HG03108 (cell line): ENCODE measurements at regions not wholly inside any gene's neighbourhood (a gene's known extent, or its start where the extent isn't known, plus 50 kb on each side); places are given as distances from the start of the nearest gene placed in this dataset.

Experiments
- ATAC-seq: cut with Tn5 transposase; IDR thresholded peaks from one replicate; pipeline ENCODE4 v1.9.1; 2021; ENCODE audit warnings: moderate library complexity; ENCODE audit not compliant: unreplicated experiment

DNA sequence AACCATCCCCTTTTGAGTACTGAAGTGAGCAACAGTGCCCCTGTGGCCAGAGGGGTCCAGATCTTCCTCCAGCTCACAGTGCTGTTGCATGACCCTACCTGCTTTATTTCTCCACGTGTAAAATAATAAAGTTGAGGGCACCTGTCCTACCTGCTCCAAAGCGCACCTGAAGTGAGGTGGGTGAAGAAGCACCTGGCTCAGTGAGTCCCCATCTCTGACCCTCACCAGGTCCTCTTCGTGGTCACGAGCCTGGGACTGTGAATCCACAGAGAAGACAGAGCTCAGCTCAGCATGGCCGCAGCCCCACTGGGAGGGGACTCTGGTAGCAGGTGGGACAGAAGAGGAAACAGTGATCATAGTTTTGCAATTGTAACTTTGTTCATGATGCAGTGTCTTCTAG, 976.7 kb upstream of the TMEM132C start:
- no peak for ATAC-seq

GRCh38 chr12:127292736-127293135, 974.2 kb upstream of the TMEM132C start:
- ATAC-seq, result no peak

DNA sequence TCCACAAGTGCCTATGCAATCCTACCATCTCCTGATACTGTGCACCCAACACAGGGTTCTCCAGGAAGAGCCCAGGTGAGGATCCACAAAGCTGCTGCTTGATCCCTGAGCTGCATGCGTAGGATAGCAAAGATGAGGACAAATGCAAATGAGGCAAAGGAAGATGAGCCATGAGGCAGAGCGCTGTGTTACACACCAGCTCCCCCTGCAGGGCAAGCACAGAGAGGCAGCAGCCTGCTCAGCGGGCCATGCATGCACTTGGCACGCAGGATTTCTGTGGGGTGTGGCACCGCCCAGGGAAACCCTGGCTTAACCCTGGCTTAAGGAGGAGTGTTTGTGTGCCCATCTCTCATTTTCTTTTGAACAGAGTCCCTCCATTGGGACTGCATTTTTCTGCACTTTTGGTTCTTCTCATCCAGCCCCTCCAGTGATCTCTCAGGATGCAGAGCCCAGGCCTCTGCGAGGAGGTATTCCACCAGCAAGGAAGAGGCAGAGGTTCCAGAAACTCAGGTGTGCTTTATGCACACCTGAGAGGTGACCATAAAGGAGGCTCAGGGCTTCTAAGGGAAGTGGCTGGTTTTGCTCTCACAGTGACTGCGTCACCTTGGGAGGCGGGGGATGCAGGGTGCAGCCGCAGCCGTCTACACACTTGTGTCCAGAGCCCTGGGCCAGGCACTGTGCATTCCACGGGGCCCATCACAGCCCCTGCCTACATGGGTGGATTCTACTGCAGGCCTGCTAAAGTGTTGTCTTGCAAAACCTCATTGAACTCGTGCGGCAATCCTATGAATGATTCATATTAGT, 973.3 kb upstream of the TMEM132C start:
- no peak for ATAC-seq

DNA sequence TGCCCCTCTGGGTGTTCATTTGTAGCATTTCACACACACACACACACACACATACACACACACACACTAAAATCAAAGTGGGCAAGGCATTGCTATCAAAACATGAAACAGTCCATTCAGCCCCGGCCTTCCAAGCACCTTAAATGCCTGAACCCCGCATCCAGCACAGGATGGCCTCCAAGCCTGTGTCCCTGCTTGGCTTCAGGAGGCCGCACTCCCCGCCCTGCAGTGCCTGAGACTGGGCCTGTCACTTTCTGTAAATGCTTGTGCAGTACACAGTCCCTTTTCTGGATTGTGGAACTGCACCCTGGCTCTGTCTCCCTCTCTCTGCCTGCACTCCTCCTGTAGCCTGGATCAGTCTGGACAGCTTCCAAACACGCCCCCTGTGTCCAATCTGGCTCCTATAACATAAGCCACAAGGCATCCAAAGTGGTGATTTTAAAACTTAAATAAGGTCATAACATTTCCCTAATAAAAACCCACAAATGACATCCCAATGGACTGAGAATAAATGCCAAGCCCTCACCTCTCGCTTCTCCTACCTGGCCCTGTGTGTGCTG, 972.2 kb upstream of the TMEM132C start:
- no peak for ATAC-seq

GRCh38 chr12:127295630-127296029, 971.3 kb upstream of the TMEM132C start:
- no peak for ATAC-seq

DNA sequence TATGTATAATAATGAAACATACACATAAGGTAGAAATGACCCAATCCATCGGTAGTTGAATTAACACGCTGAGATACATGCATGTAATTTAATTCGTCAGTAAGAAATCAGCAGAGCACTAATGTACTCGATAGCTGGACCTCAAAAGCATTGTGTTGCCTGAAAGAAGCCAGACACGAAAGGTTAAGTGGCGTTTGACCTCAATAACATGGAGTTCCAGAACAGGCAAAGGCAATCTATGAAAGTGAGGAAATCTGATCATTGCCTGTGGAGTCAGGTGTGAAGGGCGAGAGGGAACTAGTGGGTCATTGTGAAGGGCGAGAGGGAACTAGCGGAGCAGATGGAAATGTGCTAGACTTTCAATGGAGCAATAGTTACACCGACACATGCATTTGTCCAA, 970.4 kb upstream of the TMEM132C start:
- no peak for ATAC-seq

DNA sequence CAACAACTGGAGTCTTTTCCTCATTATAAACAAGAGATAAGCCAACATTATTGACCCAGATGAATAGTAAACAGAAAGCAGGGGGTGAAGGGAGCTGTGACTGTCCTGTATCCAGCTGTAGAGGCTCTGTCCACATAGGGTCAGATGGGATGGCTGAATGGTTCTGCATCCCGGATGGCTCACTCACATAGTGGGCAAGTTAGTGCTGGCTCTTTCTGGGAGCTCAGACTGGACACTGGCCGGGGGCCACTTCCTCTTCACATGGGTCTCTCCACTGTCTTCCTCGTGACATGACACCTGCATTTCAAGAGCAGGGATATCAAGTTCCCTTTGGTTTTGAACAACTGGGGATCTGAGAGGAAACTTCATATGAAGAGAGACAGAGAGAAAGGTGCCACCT, 969.6 kb upstream of the TMEM132C start:
- no peak for ATAC-seq

GRCh38 chr12:127300075-127300474, 966.9 kb upstream of the TMEM132C start:
- ATAC-seq, result no peak

DNA sequence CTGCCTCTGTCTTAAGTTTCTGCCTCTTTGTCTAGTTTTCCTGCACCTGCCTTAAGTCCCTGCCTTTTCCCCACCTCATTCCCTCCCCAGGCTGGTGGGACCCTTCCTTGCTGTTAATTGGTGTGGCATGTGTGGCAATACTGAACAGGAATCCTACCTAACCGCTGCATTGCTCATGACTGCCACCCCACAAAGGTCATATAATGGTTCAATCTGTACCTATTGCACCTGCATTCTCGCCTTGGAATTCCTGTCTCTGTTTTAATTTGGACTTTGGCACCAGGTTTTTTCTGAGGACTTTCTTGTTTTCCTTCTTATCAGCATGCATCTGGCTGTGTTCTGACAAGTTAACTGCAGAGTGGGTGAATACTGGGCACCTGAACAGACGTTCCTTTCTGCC, 966.2 kb upstream of the TMEM132C start:
- ATAC-seq, result no peak

GRCh38 chr12:127301876-127302275, 965.1 kb upstream of the TMEM132C start:
- no peak for ATAC-seq

GRCh38 chr12:127304751-127305725, 961.9 kb upstream of the TMEM132C start:
- no peak for ATAC-seq

GRCh38 chr12:127306604-127307215, 960.3 kb upstream of the TMEM132C start:
- ATAC-seq, result no peak

GRCh38 chr12:127307528-127307927, 959.4 kb upstream of the TMEM132C start:
- ATAC-seq, result no peak

GRCh38 chr12:127308148-127308547, 958.8 kb upstream of the TMEM132C start:
- no peak for ATAC-seq

GRCh38 chr12:127310548-127310947, 956.4 kb upstream of the TMEM132C start:
- ATAC-seq, result no peak

- ATAC-seq, result no peak
These were observed 955.1 kb upstream of the TMEM132C start for GRCh38 chr12:127311720-127312364.

GRCh38 chr12:127324681-127325080, 942.3 kb upstream of the TMEM132C start:
- no peak for ATAC-seq

GRCh38 chr12:127327986-127328385, 939.0 kb upstream of the TMEM132C start:
- ATAC-seq, result no peak

- ATAC-seq, result no peak
These were observed 938.1 kb upstream of the TMEM132C start for GRCh38 chr12:127328867-127329266.

GRCh38 chr12:127334365-127334764, 932.6 kb upstream of the TMEM132C start:
- no peak for ATAC-seq
